ENCODE measurements at regions not wholly inside any gene's neighbourhood (a gene's known extent, or its start where the extent isn't known, plus 50 kb on each side); places are given as distances from the start of the nearest gene placed in this dataset.

DNA sequence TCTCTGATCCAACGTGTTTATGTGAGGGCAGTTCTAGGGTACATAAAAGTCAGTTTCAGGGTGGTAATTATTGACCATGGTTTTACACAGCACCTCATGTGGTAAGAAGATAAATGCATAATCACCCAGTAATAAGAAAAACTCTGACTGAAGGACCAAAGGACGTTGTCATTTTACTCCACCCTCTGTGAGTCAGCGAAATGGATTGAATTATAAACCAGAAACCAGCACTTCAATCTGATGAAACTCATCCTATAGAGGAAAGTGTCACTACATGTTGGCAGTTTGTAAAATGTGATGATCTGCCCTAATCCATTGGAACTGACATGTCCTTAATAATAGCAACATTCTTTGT, 406.8 kb downstream of the KLF5 start:
- no peak for DNase-seq (ENCODE audit: low read depth in 2 of 2)

DNA sequence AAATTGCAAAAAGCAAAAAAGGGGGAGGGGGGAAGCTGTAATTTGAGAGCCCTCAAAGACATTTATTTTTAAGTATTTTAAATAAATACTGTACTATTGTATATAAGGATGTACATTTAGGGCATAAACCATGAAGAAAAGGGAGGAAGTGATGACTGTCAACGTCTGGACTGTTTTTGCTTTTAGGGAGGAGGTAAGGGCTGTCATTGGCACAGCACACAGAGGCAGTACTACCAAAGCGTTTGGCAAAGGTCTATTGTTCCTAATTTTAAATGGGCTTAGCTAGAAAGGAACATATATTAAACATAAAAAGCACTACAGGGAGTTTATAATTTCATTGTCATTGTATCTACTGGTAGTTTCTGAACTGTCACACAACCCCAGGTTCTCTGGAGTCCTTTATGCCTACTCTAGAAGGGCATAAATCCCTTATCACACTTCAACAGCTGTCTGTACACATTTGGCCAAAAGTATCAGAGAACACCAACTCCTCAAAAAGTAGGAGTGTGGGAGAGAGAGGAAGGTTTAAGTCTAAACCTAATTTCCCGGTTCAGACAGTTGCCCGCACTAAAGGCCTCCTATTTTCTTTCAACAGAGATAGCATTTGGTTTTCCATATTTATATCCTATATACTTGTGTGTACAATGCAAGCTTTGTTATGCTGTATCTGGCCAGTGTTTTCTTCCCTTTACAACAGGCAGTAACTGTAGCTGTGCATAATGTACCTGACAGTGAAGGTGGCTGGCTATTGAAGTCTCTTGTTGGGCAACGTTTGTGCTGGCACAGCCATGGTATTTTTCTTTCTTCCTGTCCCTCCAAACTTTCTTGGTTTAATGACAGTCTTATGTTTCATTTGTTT, 406.2 kb downstream of the KLF5 start:
- DNase-seq (ENCODE audit: low read depth in 2 of 2), result no peak

DNA sequence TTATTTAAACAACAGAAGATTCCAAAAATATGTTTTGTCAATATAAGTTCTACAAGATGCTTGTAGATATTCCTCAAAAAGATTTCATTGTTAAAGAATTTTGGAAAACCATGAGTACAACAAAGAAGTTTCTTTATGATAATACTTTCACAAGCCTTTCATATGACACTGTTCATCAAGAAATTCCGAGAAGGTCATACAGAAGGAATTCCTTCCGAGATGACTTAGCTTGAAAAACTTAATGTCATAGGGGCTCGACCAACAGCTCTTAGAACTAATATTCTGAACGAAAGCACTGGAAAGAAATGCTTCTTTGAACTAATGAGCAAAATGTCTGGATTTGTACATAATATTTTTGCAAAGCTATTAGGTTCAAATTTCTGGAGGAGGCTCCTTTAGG, 403.4 kb downstream of the KLF5 start:
- DNase-seq (ENCODE audit: low read depth in 2 of 2), result no peak

DNA sequence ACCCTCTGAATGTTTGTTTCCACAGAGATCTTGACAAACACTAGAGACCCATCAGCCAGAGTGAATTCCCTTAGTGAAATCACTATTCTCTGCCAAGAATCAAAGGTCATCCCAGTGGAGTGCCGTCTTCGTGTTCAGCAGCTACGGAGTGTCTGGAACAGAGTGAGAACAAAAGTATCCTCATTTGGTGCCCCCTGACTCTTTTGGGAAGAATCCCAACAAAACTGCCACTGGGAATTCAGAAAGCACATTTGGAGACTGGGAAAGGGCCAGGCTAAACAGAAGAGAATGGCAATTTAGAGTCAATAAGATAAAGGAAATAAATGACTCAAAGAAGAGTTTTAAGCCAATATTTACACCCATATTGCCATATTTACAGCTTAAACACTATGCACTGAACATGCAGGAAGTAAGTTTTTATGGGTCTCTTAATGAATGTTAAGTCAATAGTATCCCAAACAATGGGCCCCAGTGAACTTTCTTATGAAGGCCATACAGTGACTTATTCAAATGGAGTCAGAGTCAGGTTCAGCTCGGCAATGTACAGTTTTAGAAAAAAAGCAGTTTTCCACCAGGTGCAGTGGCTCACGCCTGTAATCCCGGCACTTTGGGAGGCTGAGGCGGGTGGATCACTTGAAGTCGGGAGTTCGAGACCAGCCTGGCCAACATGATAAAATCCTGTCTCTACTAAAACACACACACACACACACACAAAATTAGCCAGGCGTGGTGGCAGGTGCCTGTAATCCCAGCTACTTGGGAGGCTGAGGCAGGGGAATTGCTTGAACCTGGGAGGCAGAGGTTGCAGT, 392.6 kb downstream of the KLF5 start:
- DNase-seq (ENCODE audit: low read depth in 2 of 2), result no peak

DNA sequence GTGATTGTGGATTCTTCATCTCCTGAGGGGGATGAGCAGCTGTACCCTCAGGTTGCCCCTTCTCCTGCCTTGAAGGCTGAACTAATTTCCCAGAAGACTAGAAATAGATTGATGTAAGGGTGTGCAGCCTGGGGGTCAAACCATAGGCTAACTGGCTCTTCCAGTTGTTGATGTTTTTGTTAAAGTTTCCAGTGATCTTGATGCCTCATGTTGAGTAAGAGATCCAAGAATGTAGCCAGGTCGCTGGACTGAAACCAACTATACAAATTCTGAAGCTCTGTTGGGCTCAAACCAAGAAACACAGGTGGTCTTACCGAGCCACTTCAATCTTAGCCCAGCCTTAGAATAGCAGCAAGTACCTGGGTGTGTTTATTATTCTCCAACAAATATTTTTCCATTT, 391.8 kb downstream of the KLF5 start:
- DNase-seq (ENCODE audit: low read depth in 2 of 2), result no peak

DNA sequence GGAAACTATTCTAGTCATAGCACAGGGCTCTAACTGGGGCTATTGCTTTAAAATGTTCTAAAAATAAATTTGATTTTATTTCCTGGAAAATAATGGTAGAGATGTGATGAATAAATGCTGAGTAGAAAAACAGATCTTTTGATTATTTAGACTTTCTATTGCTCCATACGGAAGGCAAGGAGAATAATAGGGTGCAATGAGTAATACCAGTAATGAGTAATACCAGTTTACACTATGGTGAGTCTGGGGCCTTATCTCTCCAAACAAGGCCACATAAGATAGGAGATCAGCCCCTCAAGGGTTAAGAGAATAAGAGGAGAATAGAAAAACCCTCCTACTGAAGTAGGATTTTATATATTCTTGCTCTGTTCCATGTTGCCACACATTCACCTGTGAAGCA, 390.4 kb downstream of the KLF5 start:
- DNase-seq (ENCODE audit: low read depth in 2 of 2), result no peak

DNA sequence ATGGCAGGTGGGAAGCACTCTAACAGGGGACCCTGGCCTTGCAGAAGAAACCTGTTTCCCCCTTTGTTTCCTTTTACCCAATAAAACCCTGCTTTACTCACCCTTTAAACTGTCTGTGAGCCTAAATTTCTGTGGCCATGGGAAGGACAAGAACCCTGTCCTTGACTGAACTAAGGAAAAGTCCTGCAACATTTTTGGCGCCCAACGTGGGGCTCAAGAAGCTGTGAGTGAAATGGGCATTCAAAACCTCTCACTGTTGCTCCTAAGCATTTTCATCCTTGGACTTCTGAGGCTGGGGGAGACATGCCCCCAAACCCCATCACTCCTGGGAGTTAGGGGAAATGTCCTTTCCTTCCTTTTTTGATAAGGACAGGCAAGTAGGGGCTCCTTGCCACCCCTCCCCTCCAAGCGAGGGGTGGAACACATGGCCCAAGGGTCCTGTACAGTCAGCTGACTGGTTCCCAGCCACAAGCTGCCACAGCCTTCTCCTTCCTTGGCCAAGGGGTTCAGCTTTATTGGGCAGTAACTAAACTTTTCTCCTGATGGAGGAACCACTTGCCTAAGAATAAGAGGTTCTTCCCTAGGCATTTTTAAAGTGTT, 381.6 kb downstream of the KLF5 start:
- DNase-seq (ENCODE audit: low read depth in 2 of 2), result no peak

DNA sequence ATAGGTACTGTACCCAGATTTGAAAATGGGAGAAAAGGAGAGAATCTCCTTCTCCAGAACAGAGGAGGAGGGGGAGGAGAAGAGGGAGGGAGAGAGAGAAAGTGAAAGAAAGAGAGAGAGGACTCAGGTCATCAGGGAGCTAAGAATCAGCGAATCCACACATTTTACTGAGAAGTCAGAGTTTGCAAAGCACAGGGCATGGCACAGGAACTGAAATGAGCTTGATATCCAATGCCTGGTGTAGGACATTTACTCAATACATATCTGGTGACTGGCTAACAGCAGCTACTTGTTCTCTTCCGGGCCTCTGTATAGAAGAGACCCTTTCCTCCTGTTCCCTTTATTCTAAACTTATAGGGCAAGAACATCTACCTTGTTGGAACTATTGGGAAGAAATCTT, 375.1 kb downstream of the KLF5 start:
- DNase-seq (ENCODE audit: low read depth in 2 of 2), result no peak

DNA sequence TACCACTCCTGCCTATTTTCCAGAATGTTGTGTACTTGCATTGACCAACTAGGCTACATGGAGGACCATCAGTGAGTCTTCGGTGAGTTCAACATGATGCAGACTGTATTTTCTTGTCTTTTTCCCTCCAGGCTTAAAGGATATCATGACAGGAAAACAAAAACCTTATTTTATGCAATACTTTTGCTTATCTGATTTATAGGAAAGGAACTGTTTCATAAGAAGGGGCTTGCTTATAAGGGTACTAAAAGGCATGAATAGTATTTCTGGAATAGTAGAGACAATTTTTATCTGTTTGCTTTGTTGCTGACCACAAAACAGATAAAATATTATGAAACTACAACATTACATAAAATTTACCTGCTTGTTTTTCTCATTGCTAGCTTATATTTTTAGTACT, 374.7 kb downstream of the KLF5 start:
- DNase-seq (ENCODE audit: low read depth in 2 of 2), result no peak

DNA sequence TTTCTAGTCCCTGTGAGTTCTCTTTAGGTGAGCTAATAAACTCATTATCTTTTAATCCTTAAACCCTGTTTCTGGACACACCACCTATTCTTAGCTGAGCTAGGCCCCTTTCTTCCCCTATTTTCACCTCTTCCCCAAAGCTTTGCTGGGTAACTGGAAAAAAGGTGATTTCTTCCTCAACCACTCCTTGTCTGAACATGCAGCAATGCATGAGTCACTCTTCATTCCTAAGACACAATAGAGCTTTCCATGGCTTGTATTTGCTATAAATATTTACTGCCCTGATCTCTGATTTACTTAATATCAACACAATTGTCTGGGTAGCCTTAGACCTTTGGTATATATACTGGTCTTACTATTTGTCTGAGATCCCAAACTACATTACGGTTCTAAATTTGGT, 370.9 kb downstream of the KLF5 start:
- no peak for DNase-seq (ENCODE audit: low read depth in 2 of 2)

DNA sequence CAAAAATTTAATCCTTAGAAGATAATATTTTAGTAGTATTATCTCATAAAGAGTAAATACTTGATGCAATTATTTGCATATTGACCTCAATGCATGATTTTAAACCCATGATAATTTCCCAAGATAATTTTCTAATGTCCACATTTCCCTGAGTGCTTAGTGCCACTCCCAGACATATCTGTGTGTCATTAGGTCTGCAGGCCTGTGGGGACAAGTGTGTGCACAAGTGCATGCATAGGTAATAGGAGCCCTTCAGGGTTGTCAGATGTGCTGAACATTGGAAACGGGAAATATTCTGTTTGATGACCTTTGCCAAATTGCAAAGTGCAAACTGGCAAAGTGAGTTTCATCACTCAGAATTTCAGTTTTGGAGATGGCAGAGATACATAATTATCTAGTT, 369.9 kb downstream of the KLF5 start:
- no peak for DNase-seq (ENCODE audit: low read depth in 2 of 2)

DNA sequence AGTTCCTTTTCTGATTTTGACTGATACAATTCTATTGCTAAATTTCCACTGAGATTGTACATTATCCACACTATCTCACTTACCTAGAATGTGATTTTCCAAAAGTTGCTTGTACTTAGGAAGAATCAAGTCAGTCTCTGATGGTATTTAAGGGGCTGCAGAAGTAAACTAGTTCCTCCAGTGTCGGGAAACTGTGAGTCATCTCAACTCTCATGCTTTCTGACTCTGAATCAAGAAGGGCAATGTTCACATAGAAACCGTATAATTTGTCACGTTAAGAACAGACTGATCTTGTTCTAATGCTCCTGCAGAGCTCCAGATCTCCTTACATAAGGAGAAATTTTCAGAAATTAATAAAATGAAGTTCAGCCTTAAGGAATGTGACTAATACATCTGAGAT, 369.3 kb downstream of the KLF5 start:
- DNase-seq (ENCODE audit: low read depth in 2 of 2), result no peak

DNA sequence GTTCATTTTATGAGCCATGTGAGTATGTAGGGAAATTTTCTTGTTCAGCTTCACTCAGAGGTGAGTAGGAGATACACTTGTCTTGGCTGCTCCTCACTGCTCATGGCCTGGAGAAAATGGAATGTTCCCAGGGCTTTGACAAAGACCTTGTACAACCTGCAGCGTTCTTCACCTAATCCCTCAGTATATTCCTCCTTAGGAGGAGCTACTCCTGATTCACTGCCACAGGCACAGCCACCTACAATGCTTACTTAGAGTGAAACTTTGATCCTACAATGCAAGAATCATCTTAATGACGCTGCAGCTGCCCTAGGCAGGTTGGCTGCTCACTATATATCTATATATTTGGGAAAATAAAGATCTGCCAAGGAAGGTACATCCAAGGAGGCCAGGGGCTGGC, 364.2 kb downstream of the KLF5 start:
- no peak for DNase-seq (ENCODE audit: low read depth in 2 of 2)

DNA sequence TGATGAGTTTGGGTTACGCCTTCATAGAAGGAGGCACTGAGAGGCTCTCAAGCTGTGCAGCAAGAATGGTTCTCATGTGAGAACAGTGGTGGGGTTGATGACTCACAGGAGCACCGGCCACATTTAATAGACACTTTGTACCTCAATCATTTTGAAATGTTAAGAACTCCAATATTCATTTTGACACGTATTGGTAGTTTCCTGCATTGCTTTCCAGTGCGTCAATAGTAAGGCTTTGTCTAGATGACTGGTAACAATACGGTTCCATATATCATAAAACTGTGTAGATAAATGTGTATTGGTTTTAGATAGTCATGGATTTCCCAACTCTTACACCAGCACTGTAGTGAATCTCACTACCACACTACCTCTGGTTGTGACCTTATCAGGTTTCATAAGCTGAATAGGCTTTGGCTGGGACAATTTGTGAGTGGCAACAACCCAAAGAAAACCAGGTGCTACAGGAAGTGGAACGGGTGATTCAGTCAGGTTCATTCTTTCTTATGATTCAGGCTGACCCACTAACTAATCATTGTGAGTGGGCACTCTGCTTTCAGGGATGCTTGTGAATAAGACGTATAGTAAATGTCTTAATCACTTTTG, 362.6 kb downstream of the KLF5 start:
- no peak for DNase-seq (ENCODE audit: low read depth in 2 of 2)

DNA sequence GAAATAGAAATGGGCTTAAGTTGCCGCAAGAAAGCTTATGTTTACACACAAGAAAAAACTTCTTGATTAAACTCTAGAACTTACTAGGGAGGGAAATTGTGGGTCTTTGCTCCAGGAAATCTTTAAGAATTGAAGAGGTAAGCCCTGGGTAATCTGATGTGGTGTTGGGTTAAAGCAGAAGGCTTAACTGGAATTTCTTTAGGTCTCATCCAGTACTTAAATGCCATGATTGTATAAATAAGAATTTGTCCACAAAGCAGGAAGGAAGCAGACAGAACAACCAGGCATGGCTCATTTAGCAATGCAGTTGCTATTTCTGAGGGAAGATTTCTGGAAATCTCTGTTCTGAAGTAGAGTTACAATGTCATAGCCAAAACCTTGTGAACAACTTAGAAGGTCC, 360.4 kb downstream of the KLF5 start:
- no peak for DNase-seq (ENCODE audit: low read depth in 2 of 2)

DNA sequence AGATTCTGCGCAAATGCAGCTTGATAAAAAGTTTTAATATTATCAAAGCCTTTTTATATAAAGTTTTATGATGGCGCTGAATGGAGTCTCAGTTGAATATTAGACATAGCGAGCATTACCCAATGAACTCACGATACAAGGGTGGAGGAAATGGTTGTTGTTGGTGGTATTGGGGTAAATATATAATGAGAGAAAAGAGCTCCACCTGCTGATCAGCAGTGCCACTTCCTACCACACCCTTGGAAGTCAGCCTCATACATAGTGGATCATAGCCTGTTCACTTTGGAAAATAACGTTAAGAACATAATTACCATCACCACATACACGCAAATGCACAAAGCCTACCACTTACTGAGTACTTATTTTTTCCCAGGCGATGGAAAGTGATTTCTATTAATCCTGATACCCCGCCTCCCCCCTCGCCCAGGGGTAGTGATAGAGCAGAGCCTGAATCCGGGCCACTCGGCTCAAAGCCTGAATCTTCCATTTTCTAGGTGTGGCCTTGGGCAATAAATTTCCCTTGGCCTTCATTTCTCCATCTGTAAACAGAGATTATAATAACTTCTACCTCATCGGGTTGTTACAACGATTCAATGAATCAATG, 358.3 kb downstream of the KLF5 start:
- DNase-seq (ENCODE audit: low read depth in 2 of 2), result no peak

DNA sequence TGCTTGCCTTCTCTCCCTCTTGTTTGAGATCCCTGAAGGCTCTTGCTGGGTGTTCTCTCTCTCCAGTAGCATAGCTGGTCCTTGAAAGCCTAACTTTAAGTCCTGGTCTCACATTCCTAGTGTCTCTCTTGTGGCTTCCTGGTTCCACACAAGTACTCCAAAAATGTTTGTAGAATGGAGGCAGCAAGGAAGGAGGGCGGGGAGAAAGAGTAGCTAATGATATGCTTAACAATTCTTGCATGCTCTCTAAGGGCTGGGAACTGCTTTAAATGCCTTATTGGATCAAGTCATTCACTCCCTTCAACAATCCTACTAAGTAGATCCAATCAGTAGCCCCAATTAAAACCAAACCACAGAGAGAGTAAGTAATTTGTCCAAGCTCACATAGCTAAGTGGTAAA, 357.3 kb downstream of the KLF5 start:
- no peak for DNase-seq (ENCODE audit: low read depth in 2 of 2)

DNA sequence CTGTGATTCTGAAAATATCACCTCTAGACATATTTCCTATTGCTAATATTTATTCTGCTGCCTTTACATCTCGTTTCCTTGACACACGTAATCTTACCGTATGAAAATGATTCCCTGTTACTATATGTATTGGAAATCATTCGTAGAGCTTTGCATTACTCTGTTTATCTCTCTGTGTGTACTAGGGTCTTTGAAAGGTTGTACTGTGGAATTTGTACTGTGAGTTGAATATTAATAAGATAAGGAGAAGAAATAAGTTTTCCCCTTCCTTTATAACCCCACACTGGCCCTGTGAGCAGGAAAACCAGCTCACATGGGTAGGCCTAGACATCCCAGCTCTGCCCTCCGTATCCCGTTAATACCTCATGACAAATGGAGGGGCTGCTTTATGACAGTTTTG, 354.9 kb downstream of the KLF5 start:
- DNase-seq (ENCODE audit: low read depth in 2 of 2), result no peak

DNA sequence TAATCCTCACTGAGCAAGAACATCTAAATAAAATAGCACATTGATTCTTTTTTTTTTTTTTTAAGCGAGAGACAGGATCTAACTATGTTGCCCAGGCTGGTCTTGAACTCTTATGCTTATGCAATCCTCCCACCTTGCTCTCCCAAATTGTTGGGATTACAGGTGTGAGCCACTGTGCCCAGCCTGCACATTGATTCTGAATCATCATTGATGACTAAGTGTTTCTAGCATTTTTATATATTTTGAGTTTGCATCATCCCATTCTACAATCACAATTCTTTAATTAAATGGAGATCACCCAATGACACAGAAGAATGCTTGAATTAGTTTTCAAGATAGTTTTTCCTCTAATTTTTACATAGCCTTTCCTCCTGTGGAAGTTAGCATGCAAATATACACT, 354.1 kb downstream of the KLF5 start:
- no peak for DNase-seq (ENCODE audit: low read depth in 2 of 2)

DNA sequence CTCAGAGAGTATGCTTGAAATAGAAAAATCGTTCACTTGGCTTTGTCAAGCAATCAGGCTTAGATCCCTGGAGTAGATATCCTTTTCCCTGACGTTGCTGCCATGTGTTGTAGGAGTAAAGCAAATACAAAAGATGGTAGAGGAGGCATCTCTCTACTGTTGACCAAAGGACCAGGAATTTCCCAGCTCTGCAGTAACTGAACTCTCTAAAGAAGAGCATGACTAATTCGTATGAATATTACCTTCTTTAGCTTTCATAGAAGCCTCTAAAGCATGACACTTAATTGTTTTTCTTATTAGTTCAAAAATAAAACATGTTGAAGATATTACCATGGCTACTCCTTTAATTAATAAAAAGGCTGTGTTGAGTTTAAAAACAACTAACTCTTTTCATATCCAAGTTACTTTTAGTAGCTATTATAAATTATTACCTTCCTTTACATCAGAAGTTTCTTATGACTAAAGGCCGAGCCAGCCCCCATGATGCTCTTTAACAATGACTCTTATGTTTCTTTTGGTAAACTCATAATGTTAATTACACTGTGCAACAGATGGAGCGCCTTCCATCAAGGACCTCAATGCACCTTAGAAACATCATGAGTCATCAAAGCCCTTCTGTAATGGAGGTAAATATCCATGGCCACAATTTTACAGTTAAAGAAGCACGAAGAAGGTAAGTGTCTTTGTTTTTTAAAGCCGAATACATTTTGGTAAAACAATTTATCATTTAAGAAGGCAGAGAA, 352.4 kb downstream of the KLF5 start:
- no peak for DNase-seq (ENCODE audit: low read depth in 2 of 2)

DNA sequence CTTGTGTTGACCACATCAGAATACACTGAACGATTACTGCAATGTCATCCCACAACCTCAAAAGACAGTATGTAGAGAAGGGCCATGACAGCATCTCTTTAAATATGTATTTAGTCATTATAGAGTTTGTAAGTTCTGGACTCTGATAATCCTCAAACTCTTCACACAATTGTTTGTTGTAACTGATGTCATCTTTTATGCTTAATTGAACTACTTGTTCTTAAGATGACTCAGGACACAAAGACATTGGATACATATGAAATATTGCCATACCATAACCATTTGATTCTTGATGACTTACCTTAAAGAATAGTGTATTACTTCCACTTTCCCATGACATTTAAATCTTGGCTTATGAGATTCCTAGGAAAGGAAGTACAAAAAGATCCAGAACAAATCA, 347.6 kb downstream of the KLF5 start:
- DNase-seq (ENCODE audit: low read depth in 2 of 2), result no peak

Measured in stimulated activated CD8-positive, alpha-beta memory T cell treated with anti-CD3 and anti-CD28 coated beads, Interleukin-7, amount 100 ng/mL, for 1 hour (primary cell).